T47D (cell line): ENCODE measurements at regions not wholly inside any gene's neighbourhood (a gene's known extent, or its start where the extent isn't known, plus 50 kb on each side); places are given as distances from the start of the nearest gene placed in this dataset.

ENCODE experiments used
- DNase-seq, 2 experiments: peaks; one replicate each; pipeline versions ENCODE4 v3.0.0 to v3.0.0-alpha.2; 2011 to 2012; ENCODE audit warnings: low read depth in 1 of 2, low spot score in 1 of 2
- JUND ChIP-seq: IDR thresholded peaks from 2 replicates; pipeline ENCODE4 v1.6.1; 2012; ENCODE audit warnings: low read depth
- in situ Hi-C: cut with HindIII; loops from 2 replicates; pipeline ENCODE4 v1.10.0; 2016; ENCODE audit warnings: low sequenced_read_pairs, low pct_unique_long_range_greater_than_20kb

DNA sequence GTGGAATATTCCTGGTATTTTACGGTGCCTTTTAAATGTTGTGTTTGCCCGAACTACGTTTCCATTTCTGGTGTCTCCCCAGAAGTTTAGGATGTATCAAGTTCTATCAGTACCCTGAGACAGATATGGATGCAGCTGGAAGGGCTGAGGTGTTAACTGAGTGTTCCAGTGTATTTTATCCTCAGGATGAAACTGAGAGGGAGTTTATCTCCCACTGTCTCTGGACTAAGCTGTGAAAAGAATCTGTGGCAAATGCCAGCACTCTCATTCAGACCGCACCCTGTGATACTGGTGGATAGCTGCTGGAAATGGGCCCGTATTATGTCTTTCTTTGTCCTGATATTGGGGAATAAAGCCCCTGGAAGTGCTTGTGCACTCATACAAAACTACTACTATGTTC lies 887.2 kb upstream of the TYRP1 start:
- in situ Hi-C loops, result no loop called here
- TF ChIP-seq JUND, result no peak
- DNase-seq, result no peak

GRCh38 chr9:11821306-11821975 lies 871.7 kb upstream of the TYRP1 start:
- in situ Hi-C loops, result no loop called here
- no peak for TF ChIP-seq JUND

GRCh38 chr9:11828201-11828600 lies 865.0 kb upstream of the TYRP1 start:
- TF ChIP-seq JUND, result no peak
- DNase-seq, result no peak
- in situ Hi-C loops, result no loop called here

More at GRCh38 chr9:11821306-11821975, 871.7 kb upstream of the TYRP1 start:
- DNase-seq, result no peak

- TF ChIP-seq JUND, result no peak
- in situ Hi-C loops, result no loop called here
- no peak for DNase-seq
These were observed 860.1 kb upstream of the TYRP1 start for GRCh38 chr9:11833056-11833455.

DNA sequence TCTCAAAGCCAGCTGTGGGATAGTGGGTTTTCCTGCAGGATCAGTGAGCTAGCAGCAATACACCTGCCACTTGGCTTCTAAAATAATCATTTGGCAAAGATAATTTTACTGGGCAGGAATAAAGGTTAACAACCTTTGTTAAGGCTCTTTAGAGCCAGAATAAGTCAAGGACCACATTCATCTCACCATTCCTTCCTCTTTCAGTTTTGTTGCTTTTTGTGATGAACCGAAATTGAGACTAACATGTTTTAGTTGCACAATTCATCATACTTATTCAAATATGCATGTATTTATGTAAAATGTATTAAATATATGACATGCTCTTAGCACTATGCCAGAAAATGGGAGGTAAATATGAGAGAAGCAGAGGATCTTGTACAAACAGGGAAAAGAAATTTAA lies 824.4 kb upstream of the TYRP1 start:
- in situ Hi-C loops, result no loop called here
- no peak for DNase-seq

DNA sequence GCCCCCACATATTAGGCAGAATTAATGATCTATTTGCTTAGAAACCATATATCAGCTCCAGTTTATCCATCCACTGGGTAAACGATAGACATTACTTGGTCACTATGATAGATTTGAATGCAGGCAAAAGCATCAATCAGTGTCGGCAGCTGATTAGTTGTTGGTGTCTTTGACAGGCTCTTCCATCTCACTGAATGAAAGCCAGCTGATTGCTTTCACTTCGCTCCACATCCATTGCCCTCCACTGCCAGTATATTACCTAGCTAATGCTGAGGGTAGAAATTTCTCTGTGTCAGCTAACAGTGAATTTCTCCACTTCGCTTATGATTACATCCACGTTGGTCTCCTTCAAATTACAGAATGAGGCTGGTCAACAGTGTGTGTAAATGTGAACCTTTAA lies 821.3 kb upstream of the TYRP1 start:
- no peak for TF ChIP-seq JUND
- DNase-seq, result no peak
- in situ Hi-C loops, result no loop called here

More for the DNA sequence above, 824.4 kb upstream of the TYRP1 start:
- TF ChIP-seq JUND, result no peak

GRCh38 chr9:11872471-11872870 lies 820.7 kb upstream of the TYRP1 start:
- in situ Hi-C loops, result no loop called here
- no peak for DNase-seq
- TF ChIP-seq JUND, result no peak

- in situ Hi-C loops, result no loop called here
- no peak for DNase-seq
- no peak for TF ChIP-seq JUND
These were observed 818.8 kb upstream of the TYRP1 start for GRCh38 chr9:11874414-11874813.

DNA sequence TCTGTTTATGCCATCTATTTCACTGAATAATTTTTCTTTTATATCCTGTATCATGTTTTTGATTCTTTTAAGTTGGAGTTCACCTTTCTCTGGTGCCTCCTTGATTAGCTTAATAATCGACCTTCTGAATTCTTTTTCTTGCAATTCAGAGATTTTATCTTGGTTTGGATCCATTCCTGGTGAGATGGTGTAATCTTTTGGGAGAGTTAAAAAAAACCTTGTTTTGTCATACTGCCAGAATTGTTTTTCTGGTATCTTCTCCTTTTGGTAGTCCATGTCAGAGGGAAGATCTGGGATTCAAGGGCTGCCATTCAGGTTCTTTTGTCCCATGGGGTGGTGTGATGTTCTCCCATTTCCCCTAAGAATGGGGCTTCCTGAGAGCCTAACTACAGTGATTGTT lies 800.8 kb upstream of the TYRP1 start:
- TF ChIP-seq JUND, result no peak
- no peak for DNase-seq
- in situ Hi-C loops, result no loop called here

DNA sequence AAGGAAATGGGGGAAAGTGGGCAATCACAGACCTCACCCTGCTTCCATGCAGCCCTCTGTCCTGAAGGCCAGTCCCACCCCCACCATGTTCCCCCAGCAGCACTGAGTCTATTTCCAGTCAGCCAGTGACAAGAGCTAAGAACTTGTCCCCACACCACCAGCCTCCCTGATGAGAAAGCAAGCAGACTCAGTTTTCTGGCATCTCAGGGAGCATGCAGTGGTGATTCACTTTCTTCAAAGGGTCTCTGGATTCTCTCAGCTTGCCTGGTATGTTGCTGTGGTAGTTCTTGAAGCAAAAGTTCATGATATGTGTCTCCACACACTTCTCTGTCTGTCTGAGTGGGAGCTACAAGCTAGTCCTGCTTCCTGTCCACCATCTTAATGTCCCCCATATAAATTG lies 799.9 kb upstream of the TYRP1 start:
- in situ Hi-C loops, result no loop called here

GRCh38 chr9:11894136-11894535 lies 799.0 kb upstream of the TYRP1 start:
- in situ Hi-C loops, result no loop called here
- DNase-seq, result no peak
- no peak for TF ChIP-seq JUND

More for the DNA sequence above, 799.9 kb upstream of the TYRP1 start:
- no peak for TF ChIP-seq JUND
- no peak for DNase-seq

- TF ChIP-seq JUND, result no peak
- in situ Hi-C loops, result no loop called here
- DNase-seq, result no peak
These were observed 790.6 kb upstream of the TYRP1 start for GRCh38 chr9:11902610-11903009.

GRCh38 chr9:11915699-11916098 lies 777.5 kb upstream of the TYRP1 start:
- no peak for DNase-seq
- in situ Hi-C loops, result no loop called here
- no peak for TF ChIP-seq JUND

DNA sequence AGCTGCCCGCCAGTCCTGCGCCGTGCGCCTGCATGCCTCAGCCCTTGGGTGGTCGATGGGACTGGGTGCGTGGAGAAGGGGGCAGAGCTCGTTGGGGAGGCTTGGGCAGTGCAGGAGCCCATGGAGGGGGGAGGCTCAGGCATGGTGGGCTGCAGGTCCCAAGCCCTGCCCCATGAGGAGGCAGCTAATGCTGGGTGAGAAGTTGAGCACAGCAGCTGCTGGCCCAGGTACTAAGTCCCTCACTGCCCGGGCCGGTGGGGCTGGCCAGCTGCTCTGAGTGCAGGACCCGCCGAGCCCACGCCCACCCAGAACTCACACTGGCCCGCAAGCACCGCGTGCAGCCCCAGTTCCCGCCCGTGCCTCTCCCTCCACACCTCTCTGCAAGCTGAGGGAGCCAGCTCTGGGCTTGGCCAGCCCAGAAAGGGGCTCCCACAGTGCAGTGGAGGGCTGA lies 764.3 kb upstream of the TYRP1 start:
- no peak for TF ChIP-seq JUND
- no peak for DNase-seq
- in situ Hi-C loops, result no loop called here
